ENCODE measurements at regions not wholly inside any gene's neighbourhood (a gene's known extent, or its start where the extent isn't known, plus 50 kb on each side); places are given as distances from the start of the nearest gene placed in this dataset.

DNA sequence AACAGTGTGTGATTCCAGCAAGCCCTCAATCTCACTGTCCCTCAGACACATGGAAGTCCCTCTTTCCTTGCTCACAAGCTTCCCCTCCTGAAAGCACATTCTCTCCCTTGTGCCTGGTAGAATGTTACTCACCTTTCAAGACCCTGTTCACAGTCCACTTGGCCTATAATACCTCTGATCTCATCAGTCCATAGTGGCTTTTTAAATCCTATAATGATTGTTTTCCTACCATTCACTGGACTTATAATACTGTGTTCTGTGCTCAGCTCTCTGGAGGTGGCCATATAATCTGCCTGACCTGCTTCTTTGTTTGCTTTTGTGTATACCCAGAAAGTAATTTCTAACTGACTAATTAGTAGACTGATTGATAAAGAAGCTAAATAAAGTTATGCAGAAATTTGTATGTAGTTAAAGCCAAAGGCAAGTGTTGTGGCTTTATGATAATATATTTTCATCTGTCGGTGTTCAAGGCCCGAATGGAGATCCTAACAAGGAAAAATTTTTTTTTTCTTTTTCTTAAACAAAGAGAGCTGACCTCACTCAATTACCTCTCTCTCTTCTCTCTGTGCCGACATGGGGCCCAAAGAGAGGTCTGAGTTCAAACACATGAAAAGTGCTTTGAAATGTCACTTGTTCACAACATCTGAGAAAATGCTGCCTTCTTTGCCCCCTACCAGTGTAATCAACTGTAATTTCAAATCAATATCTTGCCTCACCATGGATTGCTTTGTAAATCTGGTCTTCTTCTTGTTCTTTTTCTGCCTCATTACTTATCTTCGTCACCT is 1033.0 kb upstream of the PIK3C3 start:
- Histone ChIP-seq H3K79me2 (ENCODE audit: low read length) (no peaks in the 10 kb centered on the region), H3K4me1 (ENCODE audit: insufficient read depth, low read length) (peaks cover under 1% of the 10 kb centered on the region; the same call in 1 of the 2 replicates), H3K9me3 (ENCODE audit: low read length) (no peaks in the 10 kb centered on the region), H3K36me3 (ENCODE audit: low read depth, low read length) (no peaks in the 10 kb centered on the region), H3K4me2 (ENCODE audit: low read length) (no peak overlapping the region), H2AFZ (ENCODE audit: low read length) (no peak overlapping the region), H3K9me2 (replicated peaks; ENCODE audit: low read length) (no peaks in the 10 kb centered on the region), H3K27me3 (ENCODE audit: low read length) (no peaks in the 10 kb centered on the region), H3K4me3 (ENCODE audit: low read length) (no peak overlapping the region), H3K27ac (ENCODE audit: low read length) (no peak overlapping the region), H3F3A (ENCODE audit: low read length, unreplicated experiment) (no peaks in the 10 kb centered on the region), H3K9ac (ENCODE audit: low read length) (no peak overlapping the region), H4K20me1 (ENCODE audit: low read length) (no peaks in the 10 kb centered on the region)
- ATAC-seq (no peak), DNase-seq (no peak)
- ChIA-PET CTCF (no interaction called here), POLR2A (ENCODE audit: unreplicated experiment) (no interaction called here)
- no TSS peak for BruUV-seq (replicated peaks)
- intact Hi-C loops (cut with micrococcal nuclease), result no loop called here
- TF ChIP-seq EZH2 (IDR thresholded peaks at IDR 0.05; ENCODE audit: low read length, unreplicated experiment), result no peak

DNA sequence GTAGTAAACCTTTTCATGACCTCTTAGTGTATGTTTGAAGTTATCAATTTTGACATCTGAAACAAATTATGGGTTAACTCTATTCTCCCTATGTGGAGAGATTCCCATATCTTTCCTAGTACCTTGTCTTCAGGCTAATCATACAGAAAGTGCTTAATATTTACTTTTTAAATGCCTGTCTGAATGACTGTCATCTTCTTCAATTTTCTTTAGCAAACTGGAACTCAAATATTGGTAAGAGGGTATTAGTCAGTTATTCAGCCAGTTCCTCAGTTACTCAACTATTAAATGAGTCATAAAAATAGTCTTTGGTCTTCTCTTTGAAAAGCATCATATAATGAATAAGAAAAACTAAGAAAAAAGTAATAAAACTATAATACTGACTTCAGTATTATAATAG is 1038.0 kb upstream of the PIK3C3 start:
- no peak overlapping the region for H3K4me3 ChIP-seq (ENCODE audit: low read length)
- H2AFZ ChIP-seq (ENCODE audit: low read length), result no peak overlapping the region
- no peak overlapping the region for H3K9ac ChIP-seq (ENCODE audit: low read length)
- peak; percentile 70 for ATAC-seq
- H3K36me3 ChIP-seq (ENCODE audit: low read depth, low read length), result no peaks in the 10 kb centered on the region
- H3K9me3 ChIP-seq (ENCODE audit: low read length), result no peaks in the 10 kb centered on the region
- intact Hi-C loops (cut with micrococcal nuclease), result no loop called here
- ChIA-PET CTCF (no interaction called here), POLR2A (ENCODE audit: unreplicated experiment) (no interaction called here)
- no peaks in the 10 kb centered on the region for H4K20me1 ChIP-seq (ENCODE audit: low read length)
- DNase-seq, result peak; percentile 60
- peak overlapping the region; percentile 61 for H3K27ac ChIP-seq (ENCODE audit: low read length)
- H3K79me2 ChIP-seq (ENCODE audit: low read length), result no peaks in the 10 kb centered on the region
- H3K9me2 ChIP-seq (replicated peaks; ENCODE audit: low read length), result no peaks in the 10 kb centered on the region
- TF ChIP-seq EZH2 (IDR thresholded peaks at IDR 0.05; ENCODE audit: low read length, unreplicated experiment) (no peak), EZH2phosphoT487 (IDR thresholded peaks at IDR 0.05; ENCODE audit: borderline replicate concordance, low read length) (no peak)
- TF ChIP-seq, protein P1, sequence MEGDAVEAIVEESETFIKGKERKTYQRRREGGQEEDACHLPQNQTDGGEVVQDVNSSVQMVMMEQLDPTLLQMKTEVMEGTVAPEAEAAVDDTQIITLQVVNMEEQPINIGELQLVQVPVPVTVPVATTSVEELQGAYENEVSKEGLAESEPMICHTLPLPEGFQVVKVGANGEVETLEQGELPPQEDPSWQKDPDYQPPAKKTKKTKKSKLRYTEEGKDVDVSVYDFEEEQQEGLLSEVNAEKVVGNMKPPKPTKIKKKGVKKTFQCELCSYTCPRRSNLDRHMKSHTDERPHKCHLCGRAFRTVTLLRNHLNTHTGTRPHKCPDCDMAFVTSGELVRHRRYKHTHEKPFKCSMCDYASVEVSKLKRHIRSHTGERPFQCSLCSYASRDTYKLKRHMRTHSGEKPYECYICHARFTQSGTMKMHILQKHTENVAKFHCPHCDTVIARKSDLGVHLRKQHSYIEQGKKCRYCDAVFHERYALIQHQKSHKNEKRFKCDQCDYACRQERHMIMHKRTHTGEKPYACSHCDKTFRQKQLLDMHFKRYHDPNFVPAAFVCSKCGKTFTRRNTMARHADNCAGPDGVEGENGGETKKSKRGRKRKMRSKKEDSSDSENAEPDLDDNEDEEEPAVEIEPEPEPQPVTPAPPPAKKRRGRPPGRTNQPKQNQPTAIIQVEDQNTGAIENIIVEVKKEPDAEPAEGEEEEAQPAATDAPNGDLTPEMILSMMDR (conservative IDR thresholded peaks at IDR 0.05; ENCODE audit: low read depth, low read length), result no peak
- no peaks in the 10 kb centered on the region for H3F3A ChIP-seq (ENCODE audit: low read length, unreplicated experiment)
- H3K4me2 ChIP-seq (ENCODE audit: low read length), result no peak overlapping the region
- H3K4me1 ChIP-seq (ENCODE audit: insufficient read depth, low read length), result peaks cover 5% of the 10 kb centered on the region; the same call in 1 of the 2 replicates
- BruUV-seq (replicated peaks), result no TSS peak
- H3K27me3 ChIP-seq (ENCODE audit: low read length), result no peaks in the 10 kb centered on the region

DNA sequence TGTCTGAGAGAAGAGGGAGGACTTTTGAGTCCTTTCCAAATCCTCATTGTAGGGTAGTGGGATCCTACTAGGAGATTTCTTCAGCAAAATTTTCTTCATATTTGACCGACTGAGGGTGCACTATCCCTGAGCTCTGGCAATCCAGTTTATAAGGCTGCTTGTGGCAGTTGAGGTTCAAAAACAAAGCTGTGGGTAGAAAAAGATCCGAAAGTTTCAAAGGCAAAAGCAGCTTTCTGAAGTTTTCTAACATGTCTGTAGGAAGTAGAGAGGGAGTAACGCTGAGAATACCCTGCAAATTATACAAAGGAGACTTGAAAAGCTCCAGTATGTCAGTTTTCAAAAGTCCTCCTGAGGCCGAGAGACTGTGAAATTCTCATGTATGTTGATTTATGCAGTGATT is 1039.3 kb upstream of the PIK3C3 start:
- CTCF ChIA-PET, result no interaction called here
- Histone ChIP-seq H3K79me2 (ENCODE audit: low read length) (no peaks in the 10 kb centered on the region), H3K27me3 (ENCODE audit: low read length) (no peaks in the 10 kb centered on the region), H2AFZ (ENCODE audit: low read length) (no peak overlapping the region), H3K9ac (ENCODE audit: low read length) (no peak overlapping the region), H3K9me3 (ENCODE audit: low read length) (no peaks in the 10 kb centered on the region), H3F3A (ENCODE audit: low read length, unreplicated experiment) (no peaks in the 10 kb centered on the region), H3K9me2 (replicated peaks; ENCODE audit: low read length) (no peaks in the 10 kb centered on the region), H3K36me3 (ENCODE audit: low read depth, low read length) (no peaks in the 10 kb centered on the region), H3K27ac (ENCODE audit: low read length) (no peak overlapping the region), H3K4me3 (ENCODE audit: low read length) (no peak overlapping the region), H3K4me1 (ENCODE audit: insufficient read depth, low read length) (peaks cover 14% of the 10 kb centered on the region), H4K20me1 (ENCODE audit: low read length) (no peaks in the 10 kb centered on the region), H3K4me2 (ENCODE audit: low read length) (no peak overlapping the region)
- POLR2A ChIA-PET (ENCODE audit: unreplicated experiment), result no interaction called here
- intact Hi-C loops (cut with micrococcal nuclease), result no loop called here
- ATAC-seq (no peak), DNase-seq (no peak)
- BruUV-seq (replicated peaks), result no TSS peak
- TF ChIP-seq EZH2 (IDR thresholded peaks at IDR 0.05; ENCODE audit: low read length, unreplicated experiment), result no peak
- TF ChIP-seq, protein P1 (conservative IDR thresholded peaks at IDR 0.05; ENCODE audit: low read depth, low read length), result no peak
- TF ChIP-seq EZH2phosphoT487 (IDR thresholded peaks at IDR 0.05; ENCODE audit: borderline replicate concordance, low read length), result no peak
